Kidney tubule cell (primary cell): ENCODE measurements at regions not wholly inside any gene's neighbourhood (a gene's known extent, or its start where the extent isn't known, plus 50 kb on each side); places are given as distances from the start of the nearest gene placed in this dataset.

Experiments used
- DNase-seq: peaks from one replicate; pipeline ENCODE4 v3.0.0-alpha.2; 2018; ENCODE audit warnings: low spot score

- no peak for DNase-seq
These were observed 53.4 kb upstream of the PMEPA1 start for GRCh38 chr20:57763235-57763595.

GRCh38 chr20:57762531-57763234, 52.9 kb upstream of the PMEPA1 start:
- no peak for DNase-seq

- DNase-seq: peak; percentile 68
These were observed 51.6 kb upstream of the PMEPA1 start for GRCh38 chr20:57761413-57761734.

GRCh38 chr20:57760698-57761412, 51.0 kb upstream of the PMEPA1 start:
- DNase-seq: no peak

GRCh38 chr20:57759724-57760123, 49.9 kb upstream of the PMEPA1 start:
- no peak for DNase-seq
